Activated naive CD4-positive, alpha-beta T cell treated with anti-CD3 and anti-CD28 coated beads, Interleukin-2, amount 50 U/mL, for 72 hours (primary cell): ENCODE measurements at regions not wholly inside any gene's neighbourhood (a gene's known extent, or its start where the extent isn't known, plus 50 kb on each side); places are given as distances from the start of the nearest gene placed in this dataset.

Experiments
- ATAC-seq, 2 donors: fragments of 150-1000 bp; cut with Tn5 transposase; 2 replicates each; pipeline ENCODE4 v1.10.0; 2021; ENCODE audit warnings: mild to moderate bottlenecking in 2 of 2, moderate library complexity in 2 of 2
- DNase-seq, 2 donors: peaks; one replicate each; pipeline ENCODE4 v3.0.0; 2021 to 2022; ENCODE audit warnings: low spot score in 2 of 2
- H3K27ac Mint-ChIP-seq, 2 donors: one replicate each; pipeline ENCODE4 v1.8.0; 2022; ENCODE audit warnings: mild to moderate bottlenecking in 2 of 2, mixed read lengths in 2 of 2
- H3K36me3 Mint-ChIP-seq, 2 donors: one replicate each; pipeline ENCODE4 v1.8.0; 2022; ENCODE audit warnings: mixed read lengths in 2 of 2
- H3K9me3 Mint-ChIP-seq, 2 donors: one replicate each; pipeline ENCODE4 v1.8.0; 2022; ENCODE audit warnings: mixed read lengths in 2 of 2

- peaks cover 3 to 5% of the 10 kb centered on the region in 2 donors for H3K9me3 Mint-ChIP-seq
- H3K27ac Mint-ChIP-seq, result no peak overlapping the region
- DNase-seq (no peak), ATAC-seq (no peak)
- H3K36me3 Mint-ChIP-seq, result no peaks in the 10 kb centered on the region
Observed at GRCh38 chr15:87340370-87340769, 916.2 kb downstream of the NTRK3 start.

DNA sequence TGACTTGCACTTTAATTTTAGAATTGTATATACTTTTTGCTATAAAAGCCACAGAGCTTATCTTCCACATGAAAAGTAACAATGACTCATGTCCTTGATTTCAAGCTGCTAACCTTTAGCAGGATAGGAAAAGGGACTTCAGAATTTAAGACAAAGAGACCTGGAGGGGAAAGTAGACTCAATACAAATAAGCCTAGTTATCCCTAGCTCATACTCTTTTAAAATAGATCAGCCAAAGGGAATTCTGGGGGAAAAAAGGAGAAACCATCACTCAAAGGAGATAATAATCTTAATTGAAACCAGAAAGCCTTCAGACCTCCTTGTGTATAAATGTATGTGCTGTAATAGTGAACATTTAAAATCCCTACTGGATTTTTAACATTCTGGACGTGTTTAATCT, 930.3 kb downstream of the NTRK3 start:
- DNase-seq (no peak), ATAC-seq (no peak)
- Mint-ChIP-seq H3K27ac (no peak overlapping the region), H3K9me3 (no peaks in the 10 kb centered on the region), H3K36me3 (no peaks in the 10 kb centered on the region)

DNA sequence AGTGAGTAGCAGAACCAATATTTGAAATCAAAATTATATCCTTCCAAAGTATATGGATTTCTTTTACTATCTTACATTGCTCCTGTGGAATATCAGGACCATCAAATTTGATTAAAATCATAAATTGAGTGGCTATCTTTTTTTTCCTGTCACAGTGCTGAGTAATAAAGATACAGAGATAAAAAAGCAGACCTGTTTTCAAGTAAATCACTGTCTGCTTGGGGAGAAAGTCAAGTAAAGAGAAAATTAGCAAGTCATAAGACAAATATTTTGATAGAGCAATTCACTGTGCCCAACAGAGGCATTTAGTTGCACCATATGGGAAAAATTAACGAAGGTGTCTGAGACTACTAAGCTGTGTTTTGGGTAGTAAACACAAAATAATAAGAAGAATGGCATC, 933.7 kb downstream of the NTRK3 start:
- Mint-ChIP-seq H3K27ac (no peak overlapping the region), H3K36me3 (no peaks in the 10 kb centered on the region), H3K9me3 (peaks cover 0 to 6% of the 10 kb centered on the region in 2 donors)
- DNase-seq (no peak), ATAC-seq (no peak)

DNA sequence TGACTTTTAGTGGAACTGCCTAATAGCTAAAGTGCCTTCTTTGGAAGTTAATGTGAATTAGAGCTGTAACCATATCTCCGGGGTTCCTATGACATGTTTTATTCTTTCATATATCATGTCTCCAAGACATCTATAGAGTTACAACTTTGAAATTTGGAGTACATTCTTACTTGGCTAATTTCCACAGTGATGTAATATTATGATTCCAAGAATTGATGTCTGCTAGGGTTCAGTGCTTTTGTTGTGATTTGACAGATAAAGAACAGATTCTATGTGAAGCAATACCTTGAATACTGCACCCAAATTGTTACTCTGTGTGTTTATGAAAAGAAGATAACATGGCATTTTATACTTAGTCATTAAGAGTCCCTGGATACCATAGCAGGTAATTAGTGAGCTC, 934.3 kb downstream of the NTRK3 start:
- Mint-ChIP-seq H3K27ac (no peak overlapping the region), H3K9me3 (peaks cover 0 to 6% of the 10 kb centered on the region in 2 donors), H3K36me3 (no peaks in the 10 kb centered on the region)
- ATAC-seq (no peak), DNase-seq (no peak)

- no peak for ATAC-seq
- Mint-ChIP-seq H3K36me3 (no peaks in the 10 kb centered on the region), H3K9me3 (peaks cover 0 to 6% of the 10 kb centered on the region in 2 donors), H3K27ac (no peak overlapping the region)
- no peak for DNase-seq
Observed at GRCh38 chr15:87317900-87318299, 938.6 kb downstream of the NTRK3 start.

GRCh38 chr15:87312221-87312620, 944.3 kb downstream of the NTRK3 start:
- Mint-ChIP-seq H3K9me3 (no peaks in the 10 kb centered on the region), H3K36me3 (no peaks in the 10 kb centered on the region), H3K27ac (no peak overlapping the region)
- no peak for DNase-seq
- ATAC-seq, result no peak

GRCh38 chr15:87300146-87300545, 956.4 kb downstream of the NTRK3 start:
- Mint-ChIP-seq H3K27ac (no peak overlapping the region), H3K36me3 (no peaks in the 10 kb centered on the region), H3K9me3 (no peaks in the 10 kb centered on the region)
- no peak for ATAC-seq
- DNase-seq, result no peak

GRCh38 chr15:87294854-87295253, 961.7 kb downstream of the NTRK3 start:
- DNase-seq (no peak), ATAC-seq (no peak)
- Mint-ChIP-seq H3K27ac (no peak overlapping the region), H3K36me3 (no peaks in the 10 kb centered on the region), H3K9me3 (no peaks in the 10 kb centered on the region)

GRCh38 chr15:87293031-87293430, 963.5 kb downstream of the NTRK3 start:
- Mint-ChIP-seq H3K36me3 (no peaks in the 10 kb centered on the region), H3K27ac (no peak overlapping the region), H3K9me3 (no peaks in the 10 kb centered on the region)
- ATAC-seq (no peak), DNase-seq (no peak)

DNA sequence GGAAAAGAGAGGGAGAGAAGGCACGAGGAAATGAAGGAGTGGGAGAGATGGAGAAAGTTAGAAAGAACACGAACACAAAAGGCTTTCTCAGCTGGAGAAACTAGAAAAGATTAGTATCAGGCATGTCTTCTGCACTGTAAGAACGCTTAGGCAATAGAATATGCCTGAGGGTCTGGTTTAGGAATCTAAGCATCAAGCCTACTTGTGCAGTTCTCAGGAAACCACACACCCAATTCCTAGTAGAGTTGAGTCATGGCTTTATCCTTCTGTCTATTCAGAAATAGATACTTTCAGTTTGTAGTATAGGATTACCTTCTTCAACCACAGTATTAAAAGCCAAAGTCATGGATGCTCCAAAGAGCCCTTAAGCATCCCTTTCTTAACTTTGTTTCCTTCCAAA, 969.4 kb downstream of the NTRK3 start:
- Mint-ChIP-seq H3K9me3 (peaks cover 0 to 4% of the 10 kb centered on the region in 2 donors), H3K36me3 (no peaks in the 10 kb centered on the region), H3K27ac (no peak overlapping the region)
- no peak for DNase-seq
- no peak for ATAC-seq

GRCh38 chr15:87269566-87269965, 987.0 kb downstream of the NTRK3 start:
- ATAC-seq (no peak), DNase-seq (no peak)
- no peaks in the 10 kb centered on the region for H3K36me3 Mint-ChIP-seq
- peaks cover 0 to 4% of the 10 kb centered on the region in 2 donors for H3K9me3 Mint-ChIP-seq
- H3K27ac Mint-ChIP-seq, result no peak overlapping the region

DNA sequence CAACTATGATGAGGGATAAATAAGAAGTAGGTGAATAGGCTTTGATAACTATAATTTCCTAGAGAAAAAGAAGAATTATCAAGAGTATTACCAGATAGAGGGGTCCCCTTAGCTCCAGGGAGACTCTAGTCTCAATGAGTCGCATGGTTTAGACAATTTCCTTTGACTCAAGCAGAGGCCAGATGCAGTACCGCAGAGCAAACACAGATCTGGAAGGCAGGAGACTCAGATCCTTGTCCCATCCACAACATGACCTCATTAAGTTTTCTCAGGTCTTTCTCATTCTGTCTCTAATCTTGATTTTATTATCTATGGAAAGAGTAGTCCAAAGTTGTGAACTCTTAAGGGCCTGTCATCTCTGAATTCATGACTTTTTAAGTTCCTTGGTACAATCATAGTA, 987.9 kb downstream of the NTRK3 start:
- H3K27ac Mint-ChIP-seq, result no peak overlapping the region
- DNase-seq (no peak), ATAC-seq (no peak)
- H3K9me3 Mint-ChIP-seq, result peaks cover 0 to 4% of the 10 kb centered on the region in 2 donors
- no peaks in the 10 kb centered on the region for H3K36me3 Mint-ChIP-seq

- peaks cover 1 to 4% of the 10 kb centered on the region in 2 donors for H3K9me3 Mint-ChIP-seq
- no peak for DNase-seq
- peaks cover 0 to 5% of the 10 kb centered on the region in 2 donors for H3K36me3 Mint-ChIP-seq
- no peak overlapping the region for H3K27ac Mint-ChIP-seq
- no peak for ATAC-seq
Observed at GRCh38 chr15:87267798-87268197, 988.7 kb downstream of the NTRK3 start.

GRCh38 chr15:87263871-87264270, 992.7 kb downstream of the NTRK3 start:
- DNase-seq, result no peak
- Mint-ChIP-seq H3K36me3 (peaks cover 0 to 14% of the 10 kb centered on the region in 2 donors), H3K9me3 (peaks cover 5 to 11% of the 10 kb centered on the region in 2 donors), H3K27ac (no peak overlapping the region)
- ATAC-seq, result no peak

DNA sequence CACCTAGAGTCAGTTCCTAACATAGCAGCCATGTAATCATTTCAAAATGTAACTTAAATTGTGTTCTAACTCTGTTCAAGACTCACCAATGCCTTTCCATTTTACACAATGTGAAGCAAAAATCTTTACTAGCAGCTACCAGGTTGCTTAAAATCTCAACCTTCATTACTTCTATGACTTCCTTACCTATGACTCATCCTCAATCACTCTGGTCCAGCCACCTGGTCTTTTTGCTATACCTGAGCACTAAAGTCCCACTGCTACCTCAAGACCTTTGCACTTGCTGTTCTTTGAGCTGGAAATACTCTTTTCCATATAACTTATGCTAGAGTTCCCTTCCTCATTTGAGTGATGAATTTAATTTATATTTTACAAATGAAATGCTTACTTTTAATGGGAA, 993.2 kb downstream of the NTRK3 start:
- H3K9me3 Mint-ChIP-seq, result peaks cover 5 to 11% of the 10 kb centered on the region in 2 donors
- no peak for DNase-seq
- H3K36me3 Mint-ChIP-seq, result peaks cover 0 to 14% of the 10 kb centered on the region in 2 donors
- no peak for ATAC-seq
- no peak overlapping the region for H3K27ac Mint-ChIP-seq

GRCh38 chr15:87245592-87245991, 1010.9 kb downstream of the NTRK3 start:
- Mint-ChIP-seq H3K27ac (no peak overlapping the region), H3K9me3 (peaks cover 0 to 3% of the 10 kb centered on the region in 2 donors), H3K36me3 (no peaks in the 10 kb centered on the region)
- no peak for DNase-seq
- ATAC-seq, result no peak

DNA sequence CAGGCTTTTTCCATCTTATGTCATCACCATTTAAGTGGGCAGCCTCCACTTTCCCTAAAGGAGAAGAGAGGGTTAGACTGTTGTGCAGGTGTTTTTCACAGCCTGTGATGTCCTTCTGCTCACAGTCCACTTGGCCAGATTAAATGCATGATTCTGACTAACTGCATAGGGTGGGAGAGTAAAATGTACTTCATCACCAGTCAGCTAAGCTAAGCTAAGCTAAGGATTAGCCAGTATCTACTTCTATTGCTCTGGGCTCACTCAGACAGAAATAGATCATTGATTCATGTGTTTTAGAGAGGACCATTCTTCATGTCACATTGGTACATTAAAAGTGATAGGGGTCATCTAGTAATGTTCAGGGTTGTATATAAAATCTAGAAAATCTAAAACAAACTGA, 1013.1 kb downstream of the NTRK3 start:
- Mint-ChIP-seq H3K27ac (no peak overlapping the region), H3K36me3 (no peaks in the 10 kb centered on the region), H3K9me3 (no peaks in the 10 kb centered on the region)
- ATAC-seq (no peak), DNase-seq (no peak)

GRCh38 chr15:87239582-87240230, 1016.8 kb downstream of the NTRK3 start:
- ATAC-seq (no peak), DNase-seq (no peak)
- Mint-ChIP-seq H3K36me3 (peaks cover 0 to 5% of the 10 kb centered on the region in 2 donors), H3K27ac (no peak overlapping the region), H3K9me3 (no peaks in the 10 kb centered on the region)
